ENCODE measurements at regions not wholly inside any gene's neighbourhood (a gene's known extent, or its start where the extent isn't known, plus 50 kb on each side); places are given as distances from the start of the nearest gene placed in this dataset.

GRCh38 chr3:86800116-86800515 lies 190.8 kb downstream of the VGLL3 start:
- TF ChIP-seq EZH2 (IDR thresholded peaks at IDR 0.05; ENCODE audit: insufficient read depth, poor library complexity, severe bottlenecking) (no peak), EZH2phosphoT487 (IDR thresholded peaks at IDR 0.05; ENCODE audit: insufficient read depth, low read depth) (no peak)

Measured in GM23248 (cell line).